A673 (cell line): ENCODE measurements at regions not wholly inside any gene's neighbourhood (a gene's known extent, or its start where the extent isn't known, plus 50 kb on each side); places are given as distances from the start of the nearest gene placed in this dataset.

ENCODE experiments used
- BruUV-seq: library from RNA; stranded (reverse); fragments of 400-500 nt; replicated peaks from 2 replicates; lab custom pipeline; 2021; lab: Mats Ljungman, UMichigan
- CTCF ChIA-PET: fragments of 300-600 bp; sonication (Branson Sonifier 250); formaldehyde crosslinking; loops from one replicate; lab custom pipeline; 2022; ENCODE audit warnings: antibody characterized with exemption; lab: Charles Lee
- POLR2A ChIA-PET: fragments of 300-600 bp; sonication (Branson Sonifier 250); formaldehyde crosslinking; loops from one replicate; lab custom pipeline; 2022; ENCODE audit warnings: antibody characterized with exemption; ENCODE audit not compliant: low non-redundant PET; lab: Charles Lee
- DNase-seq: peaks from one replicate; pipeline ENCODE4 v3.0.0-alpha.2; 2015; ENCODE audit warnings: low spot score
- H3K27ac ChIP-seq: fragments of 200-600 bp; sonication (generic); 2 replicates; pipeline ENCODE4 v1.5.1; 2016; ENCODE audit warnings: mixed run types, low read depth, mild to moderate bottlenecking, mixed read lengths, antibody characterized with exemption, low read length; ENCODE audit not compliant: poor library complexity, severe bottlenecking
- H3K27me3 ChIP-seq: fragments of 200-600 bp; sonication (generic); replicated peaks from 2 replicates; pipeline ENCODE4 v1.6.1; 2017; ENCODE audit warnings: mixed run types, low read depth, mild to moderate bottlenecking, mixed read lengths, antibody characterized with exemption, low read length; ENCODE audit not compliant: insufficient read depth, poor library complexity
- H3K36me3 ChIP-seq: fragments of 200-600 bp; sonication (generic); 2 replicates; pipeline ENCODE4 v1.6.1; 2016; ENCODE audit warnings: mixed run types, mild to moderate bottlenecking, mixed read lengths, antibody characterized with exemption, low read length; ENCODE audit not compliant: insufficient read depth, poor library complexity, severe bottlenecking
- H3K4me1 ChIP-seq: fragments of 200-600 bp; sonication (generic); 2 replicates; pipeline ENCODE4 v1.6.1; 2017; ENCODE audit warnings: mixed run types, mild to moderate bottlenecking, mixed read lengths, antibody characterized with exemption, low read length; ENCODE audit not compliant: insufficient read depth, poor library complexity, severe bottlenecking
- H3K4me3 ChIP-seq: fragments of 200-600 bp; sonication (generic); 2 replicates; pipeline ENCODE4 v1.5.1; 2016; ENCODE audit warnings: low read depth, mixed run types, mild to moderate bottlenecking, mixed read lengths, low read length; ENCODE audit not compliant: poor library complexity, severe bottlenecking
- H3K9me3 ChIP-seq: fragments of 200-600 bp; sonication (generic); 2 replicates; pipeline ENCODE4 v1.6.1; 2016; ENCODE audit warnings: mixed run types, low read depth, mild to moderate bottlenecking, mixed read lengths, antibody characterized with exemption, low read length; ENCODE audit not compliant: poor library complexity, severe bottlenecking
- EZH2 ChIP-seq: fragments of 200-600 bp; sonication (generic); IDR thresholded peaks from 2 replicates; pipeline ENCODE4 v1.6.1; 2017; ENCODE audit warnings: borderline replicate concordance, low read depth, mild to moderate bottlenecking, mixed read lengths, antibody characterized with exemption, low read length; ENCODE audit not compliant: poor library complexity, severe bottlenecking
- intact Hi-C: fragments of 100-400 bp; cut with micrococcal nuclease; formaldehyde crosslinking; loops from one replicate; pipeline ENCODE4 v1.10.0; 2022; ENCODE audit not compliant: unreplicated experiment
- TF ChIP-seq, protein P1 (sequence below): fragments of 300-800, 200-600 bp; sonication (generic); conservative IDR thresholded peaks from 2 replicates; pipeline ENCODE4 v1.5.1; 2017; ENCODE audit warnings: low read depth, mild to moderate bottlenecking, antibody characterized with exemption, low read length, moderate library complexity, mixed read lengths

DNA sequence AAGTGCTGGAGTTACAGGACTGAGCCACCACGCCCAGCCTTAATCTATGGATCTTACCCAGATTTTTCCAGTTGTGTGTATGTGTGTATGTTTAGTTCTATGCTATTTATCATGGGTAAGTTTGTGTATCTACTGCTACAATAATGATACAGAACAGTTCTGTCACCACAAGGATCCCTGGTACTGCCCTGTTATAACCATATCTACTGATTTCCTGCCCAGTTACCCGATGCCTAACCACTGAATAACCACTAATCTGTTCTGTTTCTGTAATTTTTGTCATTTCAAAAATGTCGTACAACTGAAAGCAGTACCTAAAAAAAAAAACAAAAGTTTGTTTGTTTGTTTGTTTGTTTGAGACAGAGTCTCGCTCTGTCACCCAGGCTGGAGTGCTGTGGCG lies 123.7 kb upstream of the RAP2B start:
- Histone ChIP-seq H3K4me3 (no peak overlapping the region), H3K36me3 (no peaks in the 10 kb centered on the region), H3K27me3 (no peaks in the 10 kb centered on the region), H3K9me3 (no peaks in the 10 kb centered on the region), H3K4me1 (no peaks in the 10 kb centered on the region), H3K27ac (no peak overlapping the region)
- DNase-seq = no peak
- CTCF ChIA-PET = no interaction called here
- TF ChIP-seq EZH2 = no peak
- TF ChIP-seq, protein P1, sequence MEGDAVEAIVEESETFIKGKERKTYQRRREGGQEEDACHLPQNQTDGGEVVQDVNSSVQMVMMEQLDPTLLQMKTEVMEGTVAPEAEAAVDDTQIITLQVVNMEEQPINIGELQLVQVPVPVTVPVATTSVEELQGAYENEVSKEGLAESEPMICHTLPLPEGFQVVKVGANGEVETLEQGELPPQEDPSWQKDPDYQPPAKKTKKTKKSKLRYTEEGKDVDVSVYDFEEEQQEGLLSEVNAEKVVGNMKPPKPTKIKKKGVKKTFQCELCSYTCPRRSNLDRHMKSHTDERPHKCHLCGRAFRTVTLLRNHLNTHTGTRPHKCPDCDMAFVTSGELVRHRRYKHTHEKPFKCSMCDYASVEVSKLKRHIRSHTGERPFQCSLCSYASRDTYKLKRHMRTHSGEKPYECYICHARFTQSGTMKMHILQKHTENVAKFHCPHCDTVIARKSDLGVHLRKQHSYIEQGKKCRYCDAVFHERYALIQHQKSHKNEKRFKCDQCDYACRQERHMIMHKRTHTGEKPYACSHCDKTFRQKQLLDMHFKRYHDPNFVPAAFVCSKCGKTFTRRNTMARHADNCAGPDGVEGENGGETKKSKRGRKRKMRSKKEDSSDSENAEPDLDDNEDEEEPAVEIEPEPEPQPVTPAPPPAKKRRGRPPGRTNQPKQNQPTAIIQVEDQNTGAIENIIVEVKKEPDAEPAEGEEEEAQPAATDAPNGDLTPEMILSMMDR = no peak
- intact Hi-C loops = no loop called here
- no TSS peak for BruUV-seq
- POLR2A ChIA-PET = no interaction called here

DNA sequence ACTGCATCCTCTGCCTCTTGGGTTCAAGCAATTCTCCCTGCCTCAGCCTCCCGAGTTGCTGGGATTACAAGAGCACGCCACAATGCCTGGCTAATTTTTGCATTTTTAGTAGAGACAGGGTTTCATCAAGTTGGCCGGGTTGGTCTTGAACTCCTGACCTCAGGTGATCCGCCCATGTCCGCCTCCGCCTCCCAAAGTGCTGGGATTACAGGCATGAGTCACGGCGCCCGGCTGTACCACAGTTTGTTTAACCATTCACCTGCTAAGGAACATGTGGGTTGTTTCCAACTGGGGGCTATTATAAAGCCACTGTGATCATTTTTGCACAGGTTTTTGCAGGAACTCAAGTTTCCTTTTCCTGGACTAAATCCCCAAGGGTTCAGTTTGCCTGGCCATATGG lies 123.2 kb upstream of the RAP2B start:
- no TSS peak for BruUV-seq
- Histone ChIP-seq H3K27ac (no peak overlapping the region), H3K36me3 (no peaks in the 10 kb centered on the region), H3K9me3 (no peaks in the 10 kb centered on the region), H3K4me3 (no peak overlapping the region), H3K27me3 (no peaks in the 10 kb centered on the region), H3K4me1 (no peaks in the 10 kb centered on the region)
- no peak for DNase-seq
- ChIA-PET CTCF (no interaction called here), POLR2A (no interaction called here)
- TF ChIP-seq, protein P1 = no peak
- TF ChIP-seq EZH2 = no peak
- intact Hi-C loops = no loop called here

DNA sequence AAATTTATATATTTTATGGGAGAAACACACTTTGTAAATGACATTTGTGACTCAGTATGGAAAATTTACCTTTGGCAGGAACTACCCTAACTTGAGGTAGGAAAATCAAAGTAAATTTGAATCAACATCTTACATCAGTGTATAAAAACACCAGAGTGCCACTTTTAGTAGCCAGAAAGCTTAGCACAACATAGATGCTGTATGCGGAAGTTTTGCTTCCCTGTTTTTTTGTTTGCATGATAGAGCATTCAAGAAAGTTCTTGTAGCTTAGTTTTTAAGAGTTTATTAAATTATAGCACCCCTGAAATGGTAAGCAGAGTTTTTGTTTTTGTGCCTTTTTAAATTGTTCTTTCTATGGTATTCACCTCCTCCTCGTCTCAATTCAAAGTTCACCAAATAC lies 120.8 kb upstream of the RAP2B start:
- DNase-seq = no peak
- POLR2A ChIA-PET = no interaction called here
- CTCF ChIA-PET = interaction anchor here (0.7 kb wide), 1 partner anchor 9 kb away, joined by 5 read pairs; no protein-coding TSS in a partner anchor
- H3K27ac ChIP-seq = no peak overlapping the region
- H3K4me1 ChIP-seq = no peaks in the 10 kb centered on the region
- H3K27me3 ChIP-seq = no peaks in the 10 kb centered on the region
- no peaks in the 10 kb centered on the region for H3K36me3 ChIP-seq
- intact Hi-C loops = loop anchor here (5.0 to 10.0 kb wide), 4 partner anchors 244 to 886 kb away; no protein-coding TSS in a partner anchor
- H3K4me3 ChIP-seq = no peak overlapping the region
- no peak for TF ChIP-seq EZH2
- TF ChIP-seq, protein P1 = no peak
- BruUV-seq = no TSS peak
- no peaks in the 10 kb centered on the region for H3K9me3 ChIP-seq
